ENCODE measurements at regions not wholly inside any gene's neighbourhood (a gene's known extent, or its start where the extent isn't known, plus 50 kb on each side); places are given as distances from the start of the nearest gene placed in this dataset.

- Histone ChIP-seq H3K36me3 (no peaks in the 10 kb centered on the region), H3K27ac (peak overlapping the region in 3 of 4 donors; percentile 20 to 58 (median 51)), H3K27me3 (no peaks in the 10 kb centered on the region), H3K4me3 (no peak overlapping the region), H3K4me1 (peaks cover 0 to 9% (median 0%) of the 10 kb centered on the region in 3 donors), H3K9me3 (no peaks in the 10 kb centered on the region)
- TF ChIP-seq EP300 (IDR thresholded peaks at IDR 0.05) (no peak), POLR2A (IDR thresholded peaks at IDR 0.05) (no peak), POLR2AphosphoS5 (IDR thresholded peaks at IDR 0.05) (no peak), CTCF (IDR thresholded peaks at IDR 0.05) (no peak)
- WGBS, 2 donors (ENCODE audit: low coverage in 1 of 2) = 50 to 63% methylated on average over 7 of the region's 11 CpGs
- ATAC-seq = no peak
These were observed 505.1 kb downstream of the IRS2 start for GRCh38 chr13:109281017-109281902.

GRCh38 chr13:109276261-109276660, 510.1 kb downstream of the IRS2 start:
- TF ChIP-seq POLR2A (IDR thresholded peaks at IDR 0.05) (no peak), POLR2AphosphoS5 (IDR thresholded peaks at IDR 0.05) (no peak), CTCF (IDR thresholded peaks at IDR 0.05) (no peak), EP300 (IDR thresholded peaks at IDR 0.05) (no peak)
- Histone ChIP-seq H3K36me3 (no peaks in the 10 kb centered on the region), H3K9me3 (no peaks in the 10 kb centered on the region), H3K27me3 (no peaks in the 10 kb centered on the region), H3K4me3 (no peak overlapping the region), H3K4me1 (peaks cover 0 to under 1% (median 0%) of the 10 kb centered on the region in 3 donors), H3K27ac (no peak overlapping the region)
- WGBS, 2 donors (ENCODE audit: low coverage in 1 of 2) = 80 to 85% methylated on average over 3 to 4 of the region's 4 CpGs
- no peak for ATAC-seq

- no peak for ATAC-seq
- Histone ChIP-seq H3K27ac (no peak overlapping the region), H3K9me3 (no peaks in the 10 kb centered on the region), H3K4me3 (no peak overlapping the region), H3K27me3 (no peaks in the 10 kb centered on the region), H3K36me3 (no peaks in the 10 kb centered on the region), H3K4me1 (no peaks in the 10 kb centered on the region)
- TF ChIP-seq POLR2A (IDR thresholded peaks at IDR 0.05) (no peak), CTCF (IDR thresholded peaks at IDR 0.05) (peak in 1 of 4 experiments; percentile 22)
- WGBS, 2 donors (ENCODE audit: low coverage in 1 of 2) = 65 to 100% methylated on average over 1 to 5 of the region's 5 CpGs
These were observed 510.5 kb downstream of the IRS2 start for GRCh38 chr13:109275852-109276251.

GRCh38 chr13:109275139-109275745, 511.1 kb downstream of the IRS2 start:
- Histone ChIP-seq H3K36me3 (no peaks in the 10 kb centered on the region), H3K4me3 (no peak overlapping the region), H3K27me3 (no peaks in the 10 kb centered on the region), H3K4me1 (no peaks in the 10 kb centered on the region), H3K9me3 (no peaks in the 10 kb centered on the region), H3K27ac (no peak overlapping the region)
- no peak for ATAC-seq
- TF ChIP-seq CTCF (IDR thresholded peaks at IDR 0.05) = no peak
- TF ChIP-seq POLR2AphosphoS5 (IDR thresholded peaks at IDR 0.05) = no peak
- no peak for TF ChIP-seq POLR2A (IDR thresholded peaks at IDR 0.05)
- TF ChIP-seq EP300 (IDR thresholded peaks at IDR 0.05) = no peak
- WGBS, 2 donors (ENCODE audit: low coverage in 1 of 2) = 77 to 83% methylated on average over 6 to 11 of the region's 11 CpGs

All from gastroesophageal sphincter (tissue), 4 donors.